ENCODE measurements at regions not wholly inside any gene's neighbourhood (a gene's known extent, or its start where the extent isn't known, plus 50 kb on each side); places are given as distances from the start of the nearest gene placed in this dataset.

DNA sequence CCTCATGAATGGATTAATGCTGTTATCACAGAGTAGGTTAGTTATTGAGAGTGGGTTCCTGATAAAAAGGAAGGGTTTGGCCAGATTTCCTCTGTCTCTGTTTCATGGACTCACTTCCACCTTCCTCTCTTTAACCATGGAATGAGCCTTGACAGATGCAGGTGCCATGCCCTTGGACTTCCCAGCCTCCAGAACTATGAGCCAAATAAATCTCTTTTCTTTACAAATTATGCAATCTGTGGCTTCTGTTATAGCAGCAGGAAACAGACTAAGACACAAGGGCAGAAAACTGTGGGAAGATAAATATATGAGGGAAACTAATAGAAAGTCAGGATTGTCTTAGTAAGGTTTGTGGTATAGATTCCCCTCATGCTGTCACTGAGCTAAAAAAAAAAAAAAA lies 106.5 kb downstream of the QRSL1 start:
- DNase-seq (ENCODE audit: low spot score): no peak
- no peaks in the 10 kb centered on the region for H3K27me3 ChIP-seq
- no peak overlapping the region for H3K27ac ChIP-seq
- H4K20me1 ChIP-seq (ENCODE audit: insufficient read depth, poor library complexity, severe bottlenecking): no peaks in the 10 kb centered on the region
- H3K4me2 ChIP-seq: no peak overlapping the region
- H3K9me2 ChIP-seq (replicated peaks; ENCODE audit: insufficient read depth): no peaks in the 10 kb centered on the region
- H3K9me3 ChIP-seq (ENCODE audit: low read depth): no peaks in the 10 kb centered on the region
- no peak overlapping the region for H3K4me3 ChIP-seq
- H3K36me3 ChIP-seq (replicated peaks; ENCODE audit: insufficient read depth, low read depth): no peaks in the 10 kb centered on the region
- TF ChIP-seq, protein P1, sequence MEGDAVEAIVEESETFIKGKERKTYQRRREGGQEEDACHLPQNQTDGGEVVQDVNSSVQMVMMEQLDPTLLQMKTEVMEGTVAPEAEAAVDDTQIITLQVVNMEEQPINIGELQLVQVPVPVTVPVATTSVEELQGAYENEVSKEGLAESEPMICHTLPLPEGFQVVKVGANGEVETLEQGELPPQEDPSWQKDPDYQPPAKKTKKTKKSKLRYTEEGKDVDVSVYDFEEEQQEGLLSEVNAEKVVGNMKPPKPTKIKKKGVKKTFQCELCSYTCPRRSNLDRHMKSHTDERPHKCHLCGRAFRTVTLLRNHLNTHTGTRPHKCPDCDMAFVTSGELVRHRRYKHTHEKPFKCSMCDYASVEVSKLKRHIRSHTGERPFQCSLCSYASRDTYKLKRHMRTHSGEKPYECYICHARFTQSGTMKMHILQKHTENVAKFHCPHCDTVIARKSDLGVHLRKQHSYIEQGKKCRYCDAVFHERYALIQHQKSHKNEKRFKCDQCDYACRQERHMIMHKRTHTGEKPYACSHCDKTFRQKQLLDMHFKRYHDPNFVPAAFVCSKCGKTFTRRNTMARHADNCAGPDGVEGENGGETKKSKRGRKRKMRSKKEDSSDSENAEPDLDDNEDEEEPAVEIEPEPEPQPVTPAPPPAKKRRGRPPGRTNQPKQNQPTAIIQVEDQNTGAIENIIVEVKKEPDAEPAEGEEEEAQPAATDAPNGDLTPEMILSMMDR (IDR thresholded peaks at IDR 0.05; ENCODE audit: poor library complexity): no peak
- TF ChIP-seq EZH2 (IDR thresholded peaks at IDR 0.05; ENCODE audit: borderline replicate concordance) (no peak), EZH2phosphoT487 (IDR thresholded peaks at IDR 0.05; ENCODE audit: low read depth, severe bottlenecking, unreplicated experiment) (no peak)
- no peaks in the 10 kb centered on the region for H3K79me2 ChIP-seq
- H2AFZ ChIP-seq: no peak overlapping the region
- peaks cover 6% of the 10 kb centered on the region for H3K4me1 ChIP-seq (ENCODE audit: insufficient read depth)

DNA sequence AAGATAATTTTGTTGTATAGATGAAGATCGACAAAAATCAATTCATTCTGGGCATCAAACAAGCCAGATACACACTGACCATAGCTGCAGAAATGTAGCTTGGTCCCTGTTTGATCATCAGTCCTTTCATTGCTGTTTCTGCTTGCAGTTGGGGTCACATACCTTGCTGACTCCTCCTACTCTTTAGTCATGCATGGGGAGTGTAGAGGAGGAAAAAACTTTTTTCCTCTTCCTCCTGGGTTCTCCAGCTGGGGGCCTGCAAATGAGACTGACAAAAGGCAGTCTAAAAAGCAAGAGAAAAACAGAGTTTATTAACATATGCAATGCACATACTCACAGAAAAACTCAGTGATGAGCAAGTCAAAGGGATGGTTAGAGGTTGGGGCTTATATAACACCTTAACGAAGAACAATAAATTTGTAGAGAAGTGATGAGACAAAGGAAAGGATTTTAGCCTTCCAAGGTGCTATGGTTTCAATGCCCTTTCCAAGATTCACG lies 105.8 kb downstream of the QRSL1 start:
- DNase-seq (ENCODE audit: low spot score): no peak
- H2AFZ ChIP-seq: no peak overlapping the region
- H3K36me3 ChIP-seq (replicated peaks; ENCODE audit: insufficient read depth, low read depth): no peaks in the 10 kb centered on the region
- no peaks in the 10 kb centered on the region for H3K9me3 ChIP-seq (ENCODE audit: low read depth)
- TF ChIP-seq, protein P1 (IDR thresholded peaks at IDR 0.05; ENCODE audit: poor library complexity): no peak
- TF ChIP-seq EZH2 (IDR thresholded peaks at IDR 0.05; ENCODE audit: borderline replicate concordance) (no peak), EZH2phosphoT487 (IDR thresholded peaks at IDR 0.05; ENCODE audit: low read depth, severe bottlenecking, unreplicated experiment) (no peak)
- H3K9me2 ChIP-seq (replicated peaks; ENCODE audit: insufficient read depth): no peaks in the 10 kb centered on the region
- H3K4me1 ChIP-seq (ENCODE audit: insufficient read depth): peaks cover 6% of the 10 kb centered on the region
- H4K20me1 ChIP-seq (ENCODE audit: insufficient read depth, poor library complexity, severe bottlenecking): no peaks in the 10 kb centered on the region
- WGBS (ENCODE audit: low lambda C conversion rate, missing lambda C conversion rate): 84% methylated on average over 3 of the region's 3 CpGs
- H3K79me2 ChIP-seq: no peaks in the 10 kb centered on the region
- H3K27me3 ChIP-seq: no peaks in the 10 kb centered on the region
- no peak overlapping the region for H3K4me2 ChIP-seq
- no peak overlapping the region for H3K27ac ChIP-seq
- no peak overlapping the region for H3K4me3 ChIP-seq

DNA sequence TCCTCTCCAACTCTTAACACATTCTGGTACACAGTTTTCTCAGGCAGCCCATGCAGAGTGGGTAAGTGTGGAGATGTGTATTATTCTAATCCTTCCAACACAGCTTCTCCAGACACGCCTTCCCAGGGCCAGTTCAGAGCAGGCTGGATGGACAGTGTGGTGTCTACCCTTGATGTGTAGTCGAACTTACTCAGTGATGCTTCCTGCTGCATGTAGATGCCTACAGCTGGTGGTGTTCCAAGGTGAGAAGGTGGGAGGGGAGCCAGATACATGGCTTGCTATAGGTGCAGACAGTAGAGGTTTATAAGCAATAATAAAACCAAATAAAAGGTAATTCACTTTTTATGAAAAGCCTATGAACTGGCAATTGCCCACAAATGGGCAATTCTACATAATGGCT lies 104.0 kb downstream of the QRSL1 start:
- 90% methylated on average over 2 of the region's 2 CpGs for WGBS (ENCODE audit: low lambda C conversion rate, missing lambda C conversion rate)
- no peaks in the 10 kb centered on the region for H3K36me3 ChIP-seq (replicated peaks; ENCODE audit: insufficient read depth, low read depth)
- H4K20me1 ChIP-seq (ENCODE audit: insufficient read depth, poor library complexity, severe bottlenecking): no peaks in the 10 kb centered on the region
- H3K9me3 ChIP-seq (ENCODE audit: low read depth): no peaks in the 10 kb centered on the region
- DNase-seq (ENCODE audit: low spot score): no peak
- no peak overlapping the region for H3K27ac ChIP-seq
- no peaks in the 10 kb centered on the region for H3K79me2 ChIP-seq
- no peaks in the 10 kb centered on the region for H3K27me3 ChIP-seq
- peaks cover 6% of the 10 kb centered on the region for H3K4me1 ChIP-seq (ENCODE audit: insufficient read depth)
- no peak overlapping the region for H3K4me3 ChIP-seq
- H2AFZ ChIP-seq: no peak overlapping the region
- no peak overlapping the region for H3K4me2 ChIP-seq
- H3K9me2 ChIP-seq (replicated peaks; ENCODE audit: insufficient read depth): no peaks in the 10 kb centered on the region
- TF ChIP-seq EZH2phosphoT487 (IDR thresholded peaks at IDR 0.05; ENCODE audit: low read depth, severe bottlenecking, unreplicated experiment) (no peak), EZH2 (IDR thresholded peaks at IDR 0.05; ENCODE audit: borderline replicate concordance) (no peak)
- TF ChIP-seq, protein P1 (IDR thresholded peaks at IDR 0.05; ENCODE audit: poor library complexity): no peak
